ENCODE measurements at regions not wholly inside any gene's neighbourhood (a gene's known extent, or its start where the extent isn't known, plus 50 kb on each side); places are given as distances from the start of the nearest gene placed in this dataset.

GRCh38 chr2:238521002-238521401 lies 94.3 kb downstream of the ASB1 start:
- H3F3A ChIP-seq (replicated peaks; ENCODE audit: insufficient read depth), result no peaks in the 10 kb centered on the region
- no peak overlapping the region for H3K4me2 ChIP-seq
- H2AFZ ChIP-seq (ENCODE audit: low read depth), result no peak overlapping the region
- H4K20me1 ChIP-seq (ENCODE audit: insufficient read depth), result no peaks in the 10 kb centered on the region
- no peaks in the 10 kb centered on the region for H3K27me3 ChIP-seq (ENCODE audit: insufficient read depth)
- ChIA-PET POLR2A (no interaction called here), CTCF (no interaction called here)
- H3K27ac ChIP-seq (ENCODE audit: low read depth in 2 of 2, low read length in 1 of 2), result no peak overlapping the region
- peaks cover 5% of the 10 kb centered on the region; the same call in 1 of the 2 replicates for H3K9me3 ChIP-seq
- no peak overlapping the region for H3K9ac ChIP-seq
- no peaks in the 10 kb centered on the region for H3K79me2 ChIP-seq (ENCODE audit: insufficient read depth)
- no peak for DNase-seq
- 95% methylated on average over 2 of the region's 2 CpGs for WGBS (ENCODE audit: low lambda C conversion rate)
- no peaks in the 10 kb centered on the region for H3K9me2 ChIP-seq
- H3K4me3 ChIP-seq (ENCODE audit: low read depth in 2 of 2, low read length in 1 of 2), result no peak overlapping the region
- H3K36me3 ChIP-seq (replicated peaks in 1 of 2; ENCODE audit: control insufficient read depth in 1 of 2, insufficient read depth in 2 of 2, low read length in 1 of 2), result no peaks in the 10 kb centered on the region
- TF ChIP-seq USF2 (IDR thresholded peaks at IDR 0.05; ENCODE audit: borderline replicate concordance, low read depth, low read length), result no peak
- no peak for TF ChIP-seq PBX3 (IDR thresholded peaks at IDR 0.05)
- no peak for TF ChIP-seq ELF1 (IDR thresholded peaks at IDR 0.05)
- no peak for TF ChIP-seq GABPA (IDR thresholded peaks at IDR 0.05; ENCODE audit: low read depth)
- no peak for TF ChIP-seq EZH2phosphoT487 (IDR thresholded peaks at IDR 0.05; ENCODE audit: borderline replicate concordance, low read depth)
- TF ChIP-seq FOSL2 (IDR thresholded peaks at IDR 0.05; ENCODE audit: borderline replicate concordance, low read depth), result no peak
- no peak for TF ChIP-seq MEF2A (IDR thresholded peaks at IDR 0.05; ENCODE audit: borderline replicate concordance, low read depth)
- TF ChIP-seq YY1 (IDR thresholded peaks at IDR 0.05; ENCODE audit: low read depth), result no peak
- TF ChIP-seq, protein P1, sequence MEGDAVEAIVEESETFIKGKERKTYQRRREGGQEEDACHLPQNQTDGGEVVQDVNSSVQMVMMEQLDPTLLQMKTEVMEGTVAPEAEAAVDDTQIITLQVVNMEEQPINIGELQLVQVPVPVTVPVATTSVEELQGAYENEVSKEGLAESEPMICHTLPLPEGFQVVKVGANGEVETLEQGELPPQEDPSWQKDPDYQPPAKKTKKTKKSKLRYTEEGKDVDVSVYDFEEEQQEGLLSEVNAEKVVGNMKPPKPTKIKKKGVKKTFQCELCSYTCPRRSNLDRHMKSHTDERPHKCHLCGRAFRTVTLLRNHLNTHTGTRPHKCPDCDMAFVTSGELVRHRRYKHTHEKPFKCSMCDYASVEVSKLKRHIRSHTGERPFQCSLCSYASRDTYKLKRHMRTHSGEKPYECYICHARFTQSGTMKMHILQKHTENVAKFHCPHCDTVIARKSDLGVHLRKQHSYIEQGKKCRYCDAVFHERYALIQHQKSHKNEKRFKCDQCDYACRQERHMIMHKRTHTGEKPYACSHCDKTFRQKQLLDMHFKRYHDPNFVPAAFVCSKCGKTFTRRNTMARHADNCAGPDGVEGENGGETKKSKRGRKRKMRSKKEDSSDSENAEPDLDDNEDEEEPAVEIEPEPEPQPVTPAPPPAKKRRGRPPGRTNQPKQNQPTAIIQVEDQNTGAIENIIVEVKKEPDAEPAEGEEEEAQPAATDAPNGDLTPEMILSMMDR (IDR thresholded peaks at IDR 0.05), result no peak
- TF ChIP-seq RCOR1 (IDR thresholded peaks at IDR 0.05; ENCODE audit: low read length), result no peak
- no peak for TF ChIP-seq GATA2 (CRISPR knock-in tag; IDR thresholded peaks at IDR 0.05)
- TF ChIP-seq MXI1 (IDR thresholded peaks at IDR 0.05; ENCODE audit: low read depth, low read length), result no peak
- no peak for TF ChIP-seq EP300 (IDR thresholded peaks at IDR 0.05; ENCODE audit: borderline replicate concordance in 1 of 2, low read depth in 1 of 2, low read length in 1 of 2)
- TF ChIP-seq NFIC (IDR thresholded peaks at IDR 0.05; ENCODE audit: borderline replicate concordance), result no peak
- TF ChIP-seq RXRA (IDR thresholded peaks at IDR 0.05; ENCODE audit: borderline replicate concordance, low read depth), result no peak
- TF ChIP-seq, protein P2, sequence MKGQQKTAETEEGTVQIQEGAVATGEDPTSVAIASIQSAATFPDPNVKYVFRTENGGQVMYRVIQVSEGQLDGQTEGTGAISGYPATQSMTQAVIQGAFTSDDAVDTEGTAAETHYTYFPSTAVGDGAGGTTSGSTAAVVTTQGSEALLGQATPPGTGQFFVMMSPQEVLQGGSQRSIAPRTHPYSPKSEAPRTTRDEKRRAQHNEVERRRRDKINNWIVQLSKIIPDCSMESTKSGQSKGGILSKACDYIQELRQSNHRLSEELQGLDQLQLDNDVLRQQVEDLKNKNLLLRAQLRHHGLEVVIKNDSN (IDR thresholded peaks at IDR 0.05; ENCODE audit: borderline replicate concordance, low read depth), result no peak
- TF ChIP-seq CHD2 (IDR thresholded peaks at IDR 0.05; ENCODE audit: low read length, partially characterized antibody), result no peak
- TF ChIP-seq TAF1 (IDR thresholded peaks at IDR 0.05; ENCODE audit: borderline replicate concordance, low read depth, low read length), result no peak
- no peak for TF ChIP-seq SIN3A (IDR thresholded peaks at IDR 0.05; ENCODE audit: borderline replicate concordance, low read depth, low read length)
- TF ChIP-seq SMC3 (IDR thresholded peaks at IDR 0.05; ENCODE audit: low read depth, low read length), result no peak
- peaks cover 0 to 14% of the 10 kb centered on the region in 2 experiments; a peak in 1 of 4 replicates for H3K4me1 ChIP-seq (ENCODE audit: control insufficient read depth in 1 of 2, insufficient read depth in 2 of 2, low read depth in 1 of 2, low read length in 1 of 2)

Measured in SK-N-SH (cell line).